ENCODE measurements at regions not wholly inside any gene's neighbourhood (a gene's known extent, or its start where the extent isn't known, plus 50 kb on each side); places are given as distances from the start of the nearest gene placed in this dataset.

GRCh38 chr12:72832024-72832423, 559.9 kb downstream of the TRHDE start:
- Histone ChIP-seq H4K20me1 (replicated peaks in 1 of 2; ENCODE audit: control insufficient read depth in 1 of 2, insufficient read depth in 2 of 2, low read length in 2 of 2) (no peaks in the 10 kb centered on the region), H3K36me3 (ENCODE audit: control insufficient read depth in 2 of 4, insufficient read depth in 4 of 4, low read length in 3 of 4) (no peaks in the 10 kb centered on the region), H4K5ac (ENCODE audit: insufficient read length, low read depth, low read length) (no peak overlapping the region), H3K27ac (ENCODE audit: low read depth, low read length) (no peak overlapping the region), H3K18ac (ENCODE audit: extremely low read depth, low read length) (no peak overlapping the region), H3K79me2 (ENCODE audit: control insufficient read depth in 1 of 2, insufficient read depth in 2 of 2, low read length in 2 of 2) (no peaks in the 10 kb centered on the region), H2BK120ac (replicated peaks; ENCODE audit: low read depth, low read length) (no peak overlapping the region), H3K27me3 (replicated peaks in 1 of 4; ENCODE audit: control insufficient read depth in 3 of 4, extremely low read depth in 1 of 4, insufficient read depth in 3 of 4, low read length in 3 of 4) (no peaks in the 10 kb centered on the region), H2BK12ac (ENCODE audit: low read depth, low read length) (peak overlapping the region; percentile 62; the same call in 1 of the 2 replicates), H2BK5ac (ENCODE audit: low read depth, low read length) (no peak overlapping the region), H3K14ac (ENCODE audit: insufficient read length) (no peak overlapping the region), H3K9ac (replicated peaks in 1 of 4; ENCODE audit: extremely low read depth in 1 of 4, low read depth in 3 of 4, low read length in 3 of 4) (no peak overlapping the region), H2AFZ (ENCODE audit: low read length) (no peak overlapping the region; the same call in 1 of the 2 replicates), H3K23ac (ENCODE audit: insufficient read length) (no peak overlapping the region), H2BK15ac (ENCODE audit: low read length) (no peak overlapping the region), H3K4me1 (replicated peaks in 1 of 4; ENCODE audit: control insufficient read depth in 3 of 4, insufficient read depth in 4 of 4, low read length in 3 of 4) (no peaks in the 10 kb centered on the region), H3K9me3 (ENCODE audit: insufficient read depth in 2 of 2, low read depth in 1 of 2, low read length in 1 of 2) (no peaks in the 10 kb centered on the region), H2AK5ac (ENCODE audit: low read depth, low read length) (no peak overlapping the region), H3K79me1 (ENCODE audit: low read depth, low read length) (no peaks in the 10 kb centered on the region), H3K4ac (replicated peaks; ENCODE audit: insufficient read length, low read depth, low read length) (no peak overlapping the region), H3K4me3 (ENCODE audit: extremely low read depth in 1 of 4, insufficient read depth in 2 of 4, low read depth in 3 of 4, low read length in 4 of 4) (no peak overlapping the region), H4K91ac (replicated peaks; ENCODE audit: insufficient read length, low read length) (no peak overlapping the region), H2BK20ac (ENCODE audit: low read length) (no peak overlapping the region), H4K8ac (ENCODE audit: extremely low read depth, insufficient read depth, low read length) (no peak overlapping the region), H3K56ac (replicated peaks; ENCODE audit: insufficient read length, low read depth, low read length) (no peak overlapping the region), H3K4me2 (ENCODE audit: insufficient read depth in 1 of 2, low read depth in 2 of 2, low read length in 2 of 2) (no peak overlapping the region), H3K23me2 (ENCODE audit: low read depth, low read length) (no peaks in the 10 kb centered on the region)
- FAIRE-seq (no peak), DNase-seq (ENCODE audit: low read depth in 1 of 2, low spot score in 2 of 2) (no peak)
- POLR2A ChIA-PET (ENCODE audit: partially characterized antibody): no interaction called here
- WGBS, 2 experiments (ENCODE audit: extremely low coverage in 1 of 2, insufficient coverage in 1 of 2, insufficient read length in 1 of 2, insufficient replicate concordance in 2 of 2, low coverage in 1 of 2, low lambda C conversion rate in 2 of 2, missing lambda C conversion rate in 1 of 2): 85% methylated on average over 4 of the region's 4 CpGs; no CpG with 5 or more reads in 1 of the 2 experiments
- no peak for TF ChIP-seq RFX5 (IDR thresholded peaks at IDR 0.05; ENCODE audit: borderline replicate concordance, low read depth, low read length)
- CTCF ChIA-PET (ENCODE audit: partially characterized antibody): no interaction called here

Data from H1 (cell line).